CD14-positive monocyte (primary cell): ENCODE measurements at regions not wholly inside any gene's neighbourhood (a gene's known extent, or its start where the extent isn't known, plus 50 kb on each side); places are given as distances from the start of the nearest gene placed in this dataset.

Experiments
- DNase-seq, 3 donors: peaks; one replicate each; pipeline ENCODE4 v3.0.0-alpha.2; 2011 to 2022
- H2AFZ ChIP-seq: 2 replicates; pipeline ENCODE4 v1.6.0; 2012; ENCODE audit warnings: mild to moderate bottlenecking, low read depth, low read length, inconsistent platforms; ENCODE audit not compliant: insufficient read depth, poor library complexity, severe bottlenecking
- H3K27ac ChIP-seq, 2 donors: 1 replicate in 1 of 2; 2 replicates in 1 of 2; pipeline ENCODE4 v1.5.1; 2012 to 2013; ENCODE audit warnings: low read length in 2 of 2, control low read depth in 1 of 2, inconsistent platforms in 1 of 2, low read depth in 1 of 2, mild to moderate bottlenecking in 1 of 2
- H3K27me3 ChIP-seq, 2 donors: one replicate each; pipeline versions ENCODE4 v1.6.0 to v1.6.1; 2011 to 2013; ENCODE audit warnings: low read length in 2 of 2; ENCODE audit not compliant: control insufficient read depth in 2 of 2, insufficient read depth in 2 of 2
- H3K36me3 ChIP-seq, 2 donors: replicated peaks in 1 of 2; 1 replicate in 1 of 2; 2 replicates in 1 of 2; pipeline versions ENCODE4 v1.5.1 to v1.6.1; 2012 to 2013; ENCODE audit warnings: low read length in 2 of 2, control low read depth in 1 of 2, inconsistent platforms in 1 of 2, mild to moderate bottlenecking in 1 of 2; ENCODE audit not compliant: insufficient read depth in 2 of 2, control insufficient read depth in 1 of 2
- H3K4me1 ChIP-seq, 2 donors: 1 replicate in 1 of 2; 2 replicates in 1 of 2; pipeline versions ENCODE4 v1.5.1 to v1.6.1; 2012 to 2013; ENCODE audit warnings: low read length in 2 of 2, control low read depth in 1 of 2, inconsistent platforms in 1 of 2, mild to moderate bottlenecking in 1 of 2, moderate library complexity in 1 of 2; ENCODE audit not compliant: insufficient read depth in 2 of 2, control insufficient read depth in 1 of 2
- H3K4me2 ChIP-seq: replicated peaks from 2 replicates; pipeline ENCODE3; 2012; ENCODE audit warnings: low read length, moderate library complexity, mild to moderate bottlenecking; ENCODE audit not compliant: poor library complexity, severe bottlenecking; ENCODE audit errors: extremely low read depth
- H3K4me3 ChIP-seq, 3 experiments: fragments of 200-600 bp in 1 of 3; sonication (generic) in 1 of 3; replicated peaks in 1 of 3; 1 replicate in 2 of 3; 2 replicates in 1 of 3; pipeline ENCODE4 v1.5.1; 2011 to 2013; ENCODE audit warnings: low read length in 3 of 3, mild to moderate bottlenecking in 3 of 3, control low read depth in 2 of 3, low read depth in 2 of 3, inconsistent platforms in 1 of 3, moderate library complexity in 1 of 3
- H3K79me2 ChIP-seq: 2 replicates; pipeline ENCODE4 v1.6.0; 2012; ENCODE audit warnings: mild to moderate bottlenecking, control low read depth, inconsistent platforms, low read length, moderate library complexity; ENCODE audit not compliant: insufficient read depth
- H3K9ac ChIP-seq: 2 replicates; pipeline ENCODE4 v1.6.0; 2017; ENCODE audit warnings: low read length, mild to moderate bottlenecking; ENCODE audit not compliant: insufficient read depth, poor library complexity, severe bottlenecking
- H3K9me3 ChIP-seq, 2 donors: replicated peaks in 1 of 2; 1 replicate in 1 of 2; 2 replicates in 1 of 2; pipeline versions ENCODE4 v1.5.1 to v1.6.1; 2012 to 2013; ENCODE audit warnings: low read length in 2 of 2, control low read depth in 1 of 2; ENCODE audit not compliant: control insufficient read depth in 1 of 2, insufficient read depth in 1 of 2
- H4K20me1 ChIP-seq: 2 replicates; pipeline ENCODE4 v1.6.0; 2012; ENCODE audit warnings: mild to moderate bottlenecking, low read length, control low read depth, moderate library complexity; ENCODE audit not compliant: insufficient read depth
- H3K27ac Mint-ChIP-seq, 7 donors: one replicate each; pipeline ENCODE4 v1.8.0; 2020; ENCODE audit warnings: mild to moderate bottlenecking in 7 of 7, mixed read lengths in 7 of 7, moderate library complexity in 6 of 7, inconsistent platforms in 2 of 7
- H3K27me3 Mint-ChIP-seq, 3 donors: one replicate each; pipeline ENCODE4 v1.8.0; 2021 to 2022; ENCODE audit warnings: low read depth in 3 of 3, mild to moderate bottlenecking in 3 of 3, mixed read lengths in 3 of 3, moderate library complexity in 3 of 3, inconsistent platforms in 1 of 3
- H3K36me3 Mint-ChIP-seq, 2 donors: one replicate each; pipeline ENCODE4 v1.8.0; 2020; ENCODE audit warnings: mixed read lengths in 2 of 2, inconsistent platforms in 1 of 2, mild to moderate bottlenecking in 1 of 2
- H3K4me1 Mint-ChIP-seq: one replicate; pipeline ENCODE4 v1.8.0; 2020; ENCODE audit warnings: mild to moderate bottlenecking, mixed read lengths
- H3K4me3 Mint-ChIP-seq, 2 donors: one replicate each; pipeline ENCODE4 v1.8.0; 2020; ENCODE audit warnings: mild to moderate bottlenecking in 2 of 2, mixed read lengths in 2 of 2, moderate library complexity in 1 of 2
- H3K9me3 Mint-ChIP-seq, 7 donors: one replicate each; pipeline ENCODE4 v1.8.0; 2020 to 2022; ENCODE audit warnings: mixed read lengths in 7 of 7, mild to moderate bottlenecking in 6 of 7, moderate library complexity in 6 of 7, inconsistent platforms in 2 of 7
- CTCF ChIP-seq: fragments of 200-600 bp; IDR thresholded peaks from one replicate; pipeline ENCODE4 v1.8.0; 2022; ENCODE audit warnings: antibody characterized with exemption, mild to moderate bottlenecking
- WGBS: methylation state at CpG from one replicate; pipeline ENCODE4 v1.1.5; 2013; ENCODE audit warnings: missing lambda C conversion rate; ENCODE audit not compliant: insufficient coverage; 5-methylcytosine and 5-hydroxymethylcytosine counted together
- intact Hi-C, 2 donors: fragments of 100-400 bp; cut with micrococcal nuclease; formaldehyde crosslinking; loops; one replicate each; pipeline versions ENCODE4 v1.15.0 to v1.15.1; 2023

GRCh38 chr15:77742570-77742969 is 109.9 kb upstream of the LINGO1 start:
- H2AFZ ChIP-seq, result no peak overlapping the region
- H3K9me3 Mint-ChIP-seq, result no peaks in the 10 kb centered on the region
- H3K79me2 ChIP-seq, result no peaks in the 10 kb centered on the region
- 82% methylated on average over 4 of the region's 4 CpGs for WGBS
- intact Hi-C loops, result no loop called here
- no peak overlapping the region for H3K4me2 ChIP-seq
- H3K4me1 ChIP-seq, result no peaks in the 10 kb centered on the region
- H3K4me1 Mint-ChIP-seq, result peaks cover 5% of the 10 kb centered on the region
- H3K27ac Mint-ChIP-seq, result no peak overlapping the region
- H3K36me3 Mint-ChIP-seq, result no peaks in the 10 kb centered on the region
- no peaks in the 10 kb centered on the region for H3K9me3 ChIP-seq
- no peak overlapping the region for H3K27ac ChIP-seq
- H4K20me1 ChIP-seq, result no peaks in the 10 kb centered on the region
- peaks cover 6 to 10% (median 7%) of the 10 kb centered on the region in 3 donors for H3K27me3 Mint-ChIP-seq
- no peak overlapping the region for H3K4me3 ChIP-seq
- no peak for DNase-seq
- TF ChIP-seq CTCF, result no peak
- H3K36me3 ChIP-seq, result no peaks in the 10 kb centered on the region
- H3K4me3 Mint-ChIP-seq, result no peak overlapping the region
- peaks cover 0 to 7% of the 10 kb centered on the region in 2 donors for H3K27me3 ChIP-seq
- H3K9ac ChIP-seq, result no peak overlapping the region

- Histone ChIP-seq H3K79me2 (no peaks in the 10 kb centered on the region), H3K4me2 (no peak overlapping the region), H3K36me3 (no peaks in the 10 kb centered on the region), H3K9me3 (no peaks in the 10 kb centered on the region), H3K4me3 (no peak overlapping the region), H3K27ac (no peak overlapping the region), H4K20me1 (no peaks in the 10 kb centered on the region), H2AFZ (no peak overlapping the region), H3K27me3 (peaks cover 0 to 7% of the 10 kb centered on the region in 2 donors), H3K4me1 (no peaks in the 10 kb centered on the region), H3K9ac (no peak overlapping the region)
- intact Hi-C loops, result no loop called here
- TF ChIP-seq CTCF, result no peak
- no peak for DNase-seq
- peaks cover 4% of the 10 kb centered on the region for H3K4me1 Mint-ChIP-seq
- no peaks in the 10 kb centered on the region for H3K36me3 Mint-ChIP-seq
- no peak overlapping the region for H3K4me3 Mint-ChIP-seq
- H3K9me3 Mint-ChIP-seq, result no peaks in the 10 kb centered on the region
- peaks cover 4 to 10% (median 7%) of the 10 kb centered on the region in 3 donors for H3K27me3 Mint-ChIP-seq
- WGBS, result 67% methylated on average over 1 of the region's 5 CpGs
- no peak overlapping the region for H3K27ac Mint-ChIP-seq
Measured at GRCh38 chr15:77742127-77742526, 109.4 kb upstream of the LINGO1 start.
